Kidney capillary endothelial cell (primary cell): ENCODE measurements at regions not wholly inside any gene's neighbourhood (a gene's known extent, or its start where the extent isn't known, plus 50 kb on each side); places are given as distances from the start of the nearest gene placed in this dataset.

Experiments used
- DNase-seq: peaks from one replicate; pipeline ENCODE4 v3.0.0-alpha.2; 2018; ENCODE audit warnings: low spot score

- no peak for DNase-seq
These were observed 269.3 kb downstream of the FOXA2 start for GRCh38 chr20:22315073-22315472.

- DNase-seq = peak; percentile 26
These were observed 271.5 kb downstream of the FOXA2 start for GRCh38 chr20:22312744-22313346.

- no peak for DNase-seq
These were observed 275.4 kb downstream of the FOXA2 start for GRCh38 chr20:22308934-22309333.

- DNase-seq = no peak
These were observed 277.0 kb downstream of the FOXA2 start for GRCh38 chr20:22307409-22307808.

- DNase-seq = no peak
These were observed 279.0 kb downstream of the FOXA2 start for GRCh38 chr20:22305381-22305780.

GRCh38 chr20:22303523-22303922 is 280.8 kb downstream of the FOXA2 start:
- DNase-seq = no peak

- DNase-seq = no peak
These were observed 282.3 kb downstream of the FOXA2 start for GRCh38 chr20:22302039-22302438.

GRCh38 chr20:22293886-22294285 is 290.5 kb downstream of the FOXA2 start:
- DNase-seq = no peak

GRCh38 chr20:22289442-22289841 is 294.9 kb downstream of the FOXA2 start:
- DNase-seq = no peak

GRCh38 chr20:22288957-22289356 is 295.4 kb downstream of the FOXA2 start:
- no peak for DNase-seq

GRCh38 chr20:22288156-22288555 is 296.2 kb downstream of the FOXA2 start:
- no peak for DNase-seq

- DNase-seq = no peak
These were observed 298.8 kb downstream of the FOXA2 start for GRCh38 chr20:22285555-22285954.

- no peak for DNase-seq
These were observed 301.7 kb downstream of the FOXA2 start for GRCh38 chr20:22282696-22283095.

GRCh38 chr20:22274330-22274729 is 310.0 kb downstream of the FOXA2 start:
- DNase-seq = no peak

- DNase-seq = no peak
These were observed 315.7 kb downstream of the FOXA2 start for GRCh38 chr20:22268675-22269074.

- no peak for DNase-seq
These were observed 319.5 kb downstream of the FOXA2 start for GRCh38 chr20:22264917-22265316.

- no peak for DNase-seq
These were observed 323.9 kb downstream of the FOXA2 start for GRCh38 chr20:22260506-22260905.

GRCh38 chr20:22257912-22258311 is 326.5 kb downstream of the FOXA2 start:
- no peak for DNase-seq

- DNase-seq = peak; percentile 3
These were observed 336.2 kb downstream of the FOXA2 start for GRCh38 chr20:22248051-22248667.

GRCh38 chr20:22245139-22245538 is 339.2 kb downstream of the FOXA2 start:
- no peak for DNase-seq

GRCh38 chr20:22243067-22243466 is 341.3 kb downstream of the FOXA2 start:
- no peak for DNase-seq

GRCh38 chr20:22241609-22242008 is 342.8 kb downstream of the FOXA2 start:
- DNase-seq = no peak

- no peak for DNase-seq
These were observed 351.4 kb downstream of the FOXA2 start for GRCh38 chr20:22232923-22233322.

GRCh38 chr20:22232473-22232872 is 351.9 kb downstream of the FOXA2 start:
- no peak for DNase-seq
